ENCODE measurements at regions not wholly inside any gene's neighbourhood (a gene's known extent, or its start where the extent isn't known, plus 50 kb on each side); places are given as distances from the start of the nearest gene placed in this dataset.
"Not testable (repeated sequence)": the region's sequence is repeated elsewhere in the genome, so short reads cannot be mapped to it uniquely, and the experiment has no call there.

- DNase-seq (ENCODE audit: low read depth): no peak
Measured at GRCh38 chr4:84379917-84380641, 119.0 kb downstream of the NKX6-1 start.

- DNase-seq (ENCODE audit: low read depth): no peak
Measured at GRCh38 chr4:84378983-84379382, 120.1 kb downstream of the NKX6-1 start.

GRCh38 chr4:84378356-84378755 is 120.7 kb downstream of the NKX6-1 start:
- no peak for DNase-seq (ENCODE audit: low read depth)

GRCh38 chr4:84366907-84367306 is 132.2 kb downstream of the NKX6-1 start:
- no peak for DNase-seq (ENCODE audit: low read depth)

- DNase-seq (ENCODE audit: low read depth): no peak
Measured at GRCh38 chr4:84366161-84366560, 132.9 kb downstream of the NKX6-1 start.

GRCh38 chr4:84362896-84363655 is 136.0 kb downstream of the NKX6-1 start:
- DNase-seq (ENCODE audit: low read depth): no peak

- DNase-seq (ENCODE audit: low read depth): no peak
Measured at GRCh38 chr4:84342161-84342560, 156.9 kb downstream of the NKX6-1 start.

- DNase-seq (ENCODE audit: low read depth): no peak
Measured at GRCh38 chr4:84341559-84341958, 157.5 kb downstream of the NKX6-1 start.

GRCh38 chr4:84338367-84338766 is 160.7 kb downstream of the NKX6-1 start:
- no peak for DNase-seq (ENCODE audit: low read depth)

GRCh38 chr4:84336964-84337705 is 162.0 kb downstream of the NKX6-1 start:
- DNase-seq (ENCODE audit: low read depth): no peak

- DNase-seq (ENCODE audit: low read depth): no peak
Measured at GRCh38 chr4:84327526-84327925, 171.6 kb downstream of the NKX6-1 start.

GRCh38 chr4:84325625-84326024 is 173.5 kb downstream of the NKX6-1 start:
- no peak for DNase-seq (ENCODE audit: low read depth)

- DNase-seq (ENCODE audit: low read depth): no peak
Measured at GRCh38 chr4:84324303-84325245, 174.5 kb downstream of the NKX6-1 start.

GRCh38 chr4:84319124-84319523 is 180.0 kb downstream of the NKX6-1 start:
- no peak for DNase-seq (ENCODE audit: low read depth)

- DNase-seq (ENCODE audit: low read depth): no peak
Measured at GRCh38 chr4:84317513-84317912, 181.6 kb downstream of the NKX6-1 start.

GRCh38 chr4:84312426-84313012 is 186.6 kb downstream of the NKX6-1 start:
- DNase-seq (ENCODE audit: low read depth): no peak

GRCh38 chr4:84309191-84309590 is 189.9 kb downstream of the NKX6-1 start:
- no peak for DNase-seq (ENCODE audit: low read depth)

GRCh38 chr4:84298719-84299254 is 200.3 kb downstream of the NKX6-1 start:
- not testable (repeated sequence) for DNase-seq (ENCODE audit: low read depth)

GRCh38 chr4:84298023-84298718 is 200.9 kb downstream of the NKX6-1 start:
- no peak for DNase-seq (ENCODE audit: low read depth)

GRCh38 chr4:84291969-84292368 is 207.1 kb downstream of the NKX6-1 start:
- DNase-seq (ENCODE audit: low read depth): no peak

Data from CMK (cell line).